ENCODE measurements at regions not wholly inside any gene's neighbourhood (a gene's known extent, or its start where the extent isn't known, plus 50 kb on each side); places are given as distances from the start of the nearest gene placed in this dataset.

GRCh38 chr9:115972362-115972761 is 181.2 kb upstream of the PAPPA start:
- no peak overlapping the region for H3K27ac ChIP-seq (ENCODE audit: low read depth in 1 of 3, low read length in 2 of 3)
- no peak for DNase-seq
- H3K4me3 ChIP-seq (ENCODE audit: low read depth in 1 of 3, low read length in 3 of 3), result no peak overlapping the region
- FAIRE-seq, result no peak
- H3K4me1 ChIP-seq (ENCODE audit: control insufficient read depth in 3 of 3, insufficient read depth in 2 of 3, low read depth in 1 of 3, low read length in 2 of 3), result no peaks in the 10 kb centered on the region
- no peaks in the 10 kb centered on the region for H3K27me3 ChIP-seq (ENCODE audit: control insufficient read depth in 3 of 3, insufficient read depth in 3 of 3, low read length in 3 of 3)
- H3K9me3 ChIP-seq (ENCODE audit: control insufficient read depth in 2 of 2, insufficient read depth in 1 of 2, low read depth in 1 of 2, low read length in 1 of 2), result no peaks in the 10 kb centered on the region
- H3K36me3 ChIP-seq (ENCODE audit: control insufficient read depth in 3 of 3, insufficient read depth in 2 of 3, low read depth in 1 of 3, low read length in 3 of 3), result no peaks in the 10 kb centered on the region

GRCh38 chr9:115972843-115973595 is 180.6 kb upstream of the PAPPA start:
- no peak for FAIRE-seq
- no peaks in the 10 kb centered on the region for H3K36me3 ChIP-seq (ENCODE audit: control insufficient read depth in 3 of 3, insufficient read depth in 2 of 3, low read depth in 1 of 3, low read length in 3 of 3)
- 69 to 79% (median 71%) methylated on average over 2 of the region's 2 CpGs for WGBS, 3 donors

GRCh38 chr9:115976781-115977180 is 176.8 kb upstream of the PAPPA start:
- Histone ChIP-seq H3K27ac (ENCODE audit: low read depth in 1 of 3, low read length in 2 of 3) (no peak overlapping the region), H3K27me3 (ENCODE audit: control insufficient read depth in 3 of 3, insufficient read depth in 3 of 3, low read length in 3 of 3) (no peaks in the 10 kb centered on the region), H3K4me1 (ENCODE audit: control insufficient read depth in 3 of 3, insufficient read depth in 2 of 3, low read depth in 1 of 3, low read length in 2 of 3) (no peaks in the 10 kb centered on the region), H3K4me3 (ENCODE audit: low read depth in 1 of 3, low read length in 3 of 3) (no peak overlapping the region), H3K9me3 (ENCODE audit: control insufficient read depth in 2 of 2, insufficient read depth in 1 of 2, low read depth in 1 of 2, low read length in 1 of 2) (no peaks in the 10 kb centered on the region), H3K36me3 (ENCODE audit: control insufficient read depth in 3 of 3, insufficient read depth in 2 of 3, low read depth in 1 of 3, low read length in 3 of 3) (no peaks in the 10 kb centered on the region)
- no peak for DNase-seq
- WGBS, 3 donors, result 78 to 86% (median 82%) methylated on average over 2 of the region's 2 CpGs
- FAIRE-seq, result no peak

More at GRCh38 chr9:115972843-115973595, 180.6 kb upstream of the PAPPA start:
- no peaks in the 10 kb centered on the region for H3K4me1 ChIP-seq (ENCODE audit: control insufficient read depth in 3 of 3, insufficient read depth in 2 of 3, low read depth in 1 of 3, low read length in 2 of 3)
- no peak overlapping the region for H3K27ac ChIP-seq (ENCODE audit: low read depth in 1 of 3, low read length in 2 of 3)
- no peaks in the 10 kb centered on the region for H3K27me3 ChIP-seq (ENCODE audit: control insufficient read depth in 3 of 3, insufficient read depth in 3 of 3, low read length in 3 of 3)
- H3K9me3 ChIP-seq (ENCODE audit: control insufficient read depth in 2 of 2, insufficient read depth in 1 of 2, low read depth in 1 of 2, low read length in 1 of 2), result no peaks in the 10 kb centered on the region
- H3K4me3 ChIP-seq (ENCODE audit: low read depth in 1 of 3, low read length in 3 of 3), result no peak overlapping the region
- no peak for DNase-seq

- no peak for DNase-seq
Observed at GRCh38 chr9:115978091-115978490, 175.5 kb upstream of the PAPPA start.

GRCh38 chr9:115978659-115979096 is 174.9 kb upstream of the PAPPA start:
- no peak for DNase-seq
- H3K27me3 ChIP-seq (ENCODE audit: control insufficient read depth in 3 of 3, insufficient read depth in 3 of 3, low read length in 3 of 3), result no peaks in the 10 kb centered on the region
- H3K4me1 ChIP-seq (ENCODE audit: control insufficient read depth in 3 of 3, insufficient read depth in 2 of 3, low read depth in 1 of 3, low read length in 2 of 3), result no peaks in the 10 kb centered on the region
- H3K27ac ChIP-seq (ENCODE audit: low read depth in 1 of 3, low read length in 2 of 3), result no peak overlapping the region
- FAIRE-seq, result no peak
- H3K4me3 ChIP-seq (ENCODE audit: low read depth in 1 of 3, low read length in 3 of 3), result no peak overlapping the region
- no peaks in the 10 kb centered on the region for H3K36me3 ChIP-seq (ENCODE audit: control insufficient read depth in 3 of 3, insufficient read depth in 2 of 3, low read depth in 1 of 3, low read length in 3 of 3)
- no peaks in the 10 kb centered on the region for H3K9me3 ChIP-seq (ENCODE audit: control insufficient read depth in 2 of 2, insufficient read depth in 1 of 2, low read depth in 1 of 2, low read length in 1 of 2)
- whole genome bisulfite sequencing, 3 donors, result 33 to 43% (median 41%) methylated on average over 3 of the region's 3 CpGs

More at GRCh38 chr9:115978091-115978490, 175.5 kb upstream of the PAPPA start:
- Histone ChIP-seq H3K27ac (ENCODE audit: low read depth in 1 of 3, low read length in 2 of 3) (no peak overlapping the region), H3K36me3 (ENCODE audit: control insufficient read depth in 3 of 3, insufficient read depth in 2 of 3, low read depth in 1 of 3, low read length in 3 of 3) (no peaks in the 10 kb centered on the region), H3K4me3 (ENCODE audit: low read depth in 1 of 3, low read length in 3 of 3) (no peak overlapping the region), H3K4me1 (ENCODE audit: control insufficient read depth in 3 of 3, insufficient read depth in 2 of 3, low read depth in 1 of 3, low read length in 2 of 3) (no peaks in the 10 kb centered on the region), H3K27me3 (ENCODE audit: control insufficient read depth in 3 of 3, insufficient read depth in 3 of 3, low read length in 3 of 3) (no peaks in the 10 kb centered on the region), H3K9me3 (ENCODE audit: control insufficient read depth in 2 of 2, insufficient read depth in 1 of 2, low read depth in 1 of 2, low read length in 1 of 2) (no peaks in the 10 kb centered on the region)
- FAIRE-seq, result no peak

GRCh38 chr9:115980054-115980453 is 173.5 kb upstream of the PAPPA start:
- DNase-seq (no peak), FAIRE-seq (no peak)
- no peak overlapping the region for H3K4me3 ChIP-seq (ENCODE audit: low read depth in 1 of 3, low read length in 3 of 3)
- no peak overlapping the region for H3K27ac ChIP-seq (ENCODE audit: low read depth in 1 of 3, low read length in 2 of 3)
- WGBS, 3 donors, result 66 to 83% (median 68%) methylated on average over 2 of the region's 2 CpGs
- no peaks in the 10 kb centered on the region for H3K27me3 ChIP-seq (ENCODE audit: control insufficient read depth in 3 of 3, insufficient read depth in 3 of 3, low read length in 3 of 3)
- no peaks in the 10 kb centered on the region for H3K36me3 ChIP-seq (ENCODE audit: control insufficient read depth in 3 of 3, insufficient read depth in 2 of 3, low read depth in 1 of 3, low read length in 3 of 3)
- no peaks in the 10 kb centered on the region for H3K4me1 ChIP-seq (ENCODE audit: control insufficient read depth in 3 of 3, insufficient read depth in 2 of 3, low read depth in 1 of 3, low read length in 2 of 3)
- H3K9me3 ChIP-seq (ENCODE audit: control insufficient read depth in 2 of 2, insufficient read depth in 1 of 2, low read depth in 1 of 2, low read length in 1 of 2), result no peaks in the 10 kb centered on the region

GRCh38 chr9:115980502-115980901 is 173.1 kb upstream of the PAPPA start:
- no peaks in the 10 kb centered on the region for H3K27me3 ChIP-seq (ENCODE audit: control insufficient read depth in 3 of 3, insufficient read depth in 3 of 3, low read length in 3 of 3)
- H3K4me3 ChIP-seq (ENCODE audit: low read depth in 1 of 3, low read length in 3 of 3), result no peak overlapping the region
- FAIRE-seq (no peak), DNase-seq (no peak)
- no peaks in the 10 kb centered on the region for H3K36me3 ChIP-seq (ENCODE audit: control insufficient read depth in 3 of 3, insufficient read depth in 2 of 3, low read depth in 1 of 3, low read length in 3 of 3)
- H3K4me1 ChIP-seq (ENCODE audit: control insufficient read depth in 3 of 3, insufficient read depth in 2 of 3, low read depth in 1 of 3, low read length in 2 of 3), result no peaks in the 10 kb centered on the region
- no peaks in the 10 kb centered on the region for H3K9me3 ChIP-seq (ENCODE audit: control insufficient read depth in 2 of 2, insufficient read depth in 1 of 2, low read depth in 1 of 2, low read length in 1 of 2)
- no peak overlapping the region for H3K27ac ChIP-seq (ENCODE audit: low read depth in 1 of 3, low read length in 2 of 3)
- WGBS, 3 donors, result 62 to 85% (median 65%) methylated on average over 1 of the region's 1 CpG

DNA sequence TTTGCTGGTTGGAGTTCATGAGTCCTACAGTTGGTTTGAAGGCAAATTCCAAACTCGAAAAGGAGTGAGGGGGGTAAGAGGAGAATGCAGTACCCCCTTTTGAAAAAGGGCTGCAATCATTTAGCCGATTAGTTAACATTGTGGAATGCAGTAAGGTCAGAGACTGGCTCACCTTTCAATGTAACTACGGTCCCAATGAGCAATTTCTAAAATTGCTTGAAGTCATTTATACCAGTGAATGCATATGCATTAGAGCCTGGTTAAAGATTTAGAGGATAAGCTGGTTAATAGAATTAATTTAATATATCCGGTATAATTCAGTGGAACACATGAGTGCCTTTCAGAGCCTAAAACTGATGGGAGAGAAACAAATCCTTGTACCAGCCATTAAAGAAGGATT is 172.6 kb upstream of the PAPPA start:
- H3K4me1 ChIP-seq (ENCODE audit: control insufficient read depth in 3 of 3, insufficient read depth in 2 of 3, low read depth in 1 of 3, low read length in 2 of 3), result no peaks in the 10 kb centered on the region
- H3K27me3 ChIP-seq (ENCODE audit: control insufficient read depth in 3 of 3, insufficient read depth in 3 of 3, low read length in 3 of 3), result no peaks in the 10 kb centered on the region
- no peak overlapping the region for H3K27ac ChIP-seq (ENCODE audit: low read depth in 1 of 3, low read length in 2 of 3)
- H3K36me3 ChIP-seq (ENCODE audit: control insufficient read depth in 3 of 3, insufficient read depth in 2 of 3, low read depth in 1 of 3, low read length in 3 of 3), result no peaks in the 10 kb centered on the region
- DNase-seq (no peak), FAIRE-seq (no peak)
- H3K4me3 ChIP-seq (ENCODE audit: low read depth in 1 of 3, low read length in 3 of 3), result no peak overlapping the region
- 74 to 84% (median 79%) methylated on average over 4 of the region's 4 CpGs for WGBS, 3 donors
- H3K9me3 ChIP-seq (ENCODE audit: control insufficient read depth in 2 of 2, insufficient read depth in 1 of 2, low read depth in 1 of 2, low read length in 1 of 2), result no peaks in the 10 kb centered on the region

DNA sequence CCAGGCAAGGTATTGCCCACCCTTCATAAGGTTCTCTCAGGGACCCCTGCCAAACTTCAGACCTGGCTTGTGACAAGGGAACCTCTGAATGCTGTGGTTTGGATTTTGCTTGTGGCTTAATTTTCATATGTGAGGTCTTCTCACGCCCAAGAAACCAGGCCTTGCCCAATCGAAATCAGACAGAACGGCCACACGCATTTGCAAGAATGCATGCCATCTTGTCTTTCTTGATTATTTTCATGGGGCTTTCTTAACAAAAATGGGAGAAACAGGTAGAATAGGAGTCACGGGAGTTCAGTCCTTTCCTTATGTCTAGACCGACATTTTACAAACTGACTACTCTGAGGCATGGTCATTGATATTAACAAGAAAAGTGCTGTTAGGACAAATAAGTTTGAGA is 170.2 kb upstream of the PAPPA start:
- DNase-seq (no peak), FAIRE-seq (no peak)
- Histone ChIP-seq H3K9me3 (ENCODE audit: control insufficient read depth in 2 of 2, insufficient read depth in 1 of 2, low read depth in 1 of 2, low read length in 1 of 2) (no peaks in the 10 kb centered on the region), H3K27ac (ENCODE audit: low read depth in 1 of 3, low read length in 2 of 3) (no peak overlapping the region), H3K4me3 (ENCODE audit: low read depth in 1 of 3, low read length in 3 of 3) (no peak overlapping the region), H3K36me3 (ENCODE audit: control insufficient read depth in 3 of 3, insufficient read depth in 2 of 3, low read depth in 1 of 3, low read length in 3 of 3) (no peaks in the 10 kb centered on the region), H3K27me3 (ENCODE audit: control insufficient read depth in 3 of 3, insufficient read depth in 3 of 3, low read length in 3 of 3) (no peaks in the 10 kb centered on the region), H3K4me1 (ENCODE audit: control insufficient read depth in 3 of 3, insufficient read depth in 2 of 3, low read depth in 1 of 3, low read length in 2 of 3) (no peaks in the 10 kb centered on the region)
- 92 to 94% (median 93%) methylated on average over 6 of the region's 6 CpGs for WGBS, 3 donors
